Liver (tissue), 7 donors: ENCODE measurements at regions not wholly inside any gene's neighbourhood (a gene's known extent, or its start where the extent isn't known, plus 50 kb on each side); places are given as distances from the start of the nearest gene placed in this dataset.
"Not testable (repeated sequence)": the region's sequence is repeated elsewhere in the genome, so short reads cannot be mapped to it uniquely, and the experiment has no call there.

Experiments used
- DNase-seq: peaks from one replicate; pipeline ENCODE4 v3.0.0-alpha.2; 2017; ENCODE audit warnings: low spot score
- H3K27ac ChIP-seq, 2 donors: one replicate each; pipeline ENCODE4 v1.7.0; 2013; ENCODE audit warnings: inconsistent platforms in 2 of 2, low read length in 2 of 2, control low read depth in 1 of 2, low read depth in 1 of 2, mild to moderate bottlenecking in 1 of 2
- H3K27me3 ChIP-seq, 4 donors: one replicate each; pipeline versions ENCODE4 v1.6.1 to v1.7.0; 2013; ENCODE audit warnings: low read length in 3 of 4, inconsistent platforms in 1 of 4, mild to moderate bottlenecking in 1 of 4, moderate library complexity in 1 of 4; ENCODE audit not compliant: control insufficient read depth in 4 of 4, insufficient read depth in 4 of 4
- H3K36me3 ChIP-seq, 4 donors: one replicate each; pipeline versions ENCODE4 v1.6.1 to v1.7.0; 2013; ENCODE audit warnings: low read length in 3 of 4, mild to moderate bottlenecking in 3 of 4, low read depth in 1 of 4, moderate library complexity in 1 of 4; ENCODE audit not compliant: control insufficient read depth in 4 of 4, insufficient read depth in 3 of 4
- H3K4me1 ChIP-seq, 4 donors: one replicate each; pipeline versions ENCODE4 v1.6.1 to v1.7.0; 2013; ENCODE audit warnings: low read length in 3 of 4, mild to moderate bottlenecking in 3 of 4, moderate library complexity in 1 of 4; ENCODE audit not compliant: control insufficient read depth in 4 of 4, insufficient read depth in 4 of 4
- H3K4me3 ChIP-seq, 3 donors: one replicate each; pipeline versions ENCODE4 v1.6.1 to v1.7.0; 2013; ENCODE audit warnings: low read length in 3 of 3, control low read depth in 1 of 3, low read depth in 1 of 3, mild to moderate bottlenecking in 1 of 3
- H3K9ac ChIP-seq, 2 donors: one replicate each; pipeline ENCODE4 v1.7.0; 2013; ENCODE audit warnings: low read length in 2 of 2, mild to moderate bottlenecking in 2 of 2, moderate library complexity in 2 of 2, control low read depth in 1 of 2, low read depth in 1 of 2
- H3K9me3 ChIP-seq, 4 donors: one replicate each; pipeline versions ENCODE4 v1.6.1 to v1.7.0; 2013; ENCODE audit warnings: low read length in 3 of 4; ENCODE audit not compliant: control insufficient read depth in 4 of 4
- FOXA2 ChIP-seq: IDR thresholded peaks from 2 replicates; pipeline ENCODE4 v1.6.1; 2016; ENCODE audit warnings: antibody characterized with exemption
- GABPA ChIP-seq, 2 donors: IDR thresholded peaks in 1 of 2; conservative IDR thresholded peaks in 1 of 2; 2 replicates each; pipeline ENCODE4 v1.6.1; 2016; ENCODE audit warnings: antibody characterized with exemption in 2 of 2, mild to moderate bottlenecking in 1 of 2, moderate library complexity in 1 of 2
- HNF4A ChIP-seq, 2 donors: conservative IDR thresholded peaks; 2 replicates each; pipeline ENCODE4 v1.6.1; 2016; ENCODE audit warnings: antibody characterized with exemption in 2 of 2, mild to moderate bottlenecking in 2 of 2
- HNF4G ChIP-seq: IDR thresholded peaks from 2 replicates; pipeline ENCODE4 v1.6.1; 2016; ENCODE audit warnings: antibody characterized with exemption
- JUND ChIP-seq, 2 donors: IDR thresholded peaks; 2 replicates each; pipeline ENCODE4 v1.6.1; 2016; ENCODE audit warnings: antibody characterized with exemption in 2 of 2
- NR2F2 ChIP-seq: IDR thresholded peaks from 2 replicates; pipeline ENCODE4 v1.6.1; 2016; ENCODE audit warnings: antibody characterized with exemption
- RAD21 ChIP-seq, 2 donors: IDR thresholded peaks; 2 replicates each; pipeline ENCODE4 v1.6.1; 2016; ENCODE audit warnings: antibody characterized with exemption in 2 of 2, mild to moderate bottlenecking in 2 of 2
- RXRA ChIP-seq, 2 donors: IDR thresholded peaks; 2 replicates each; pipeline ENCODE4 v1.6.1; 2017 to 2018; ENCODE audit warnings: antibody characterized with exemption in 2 of 2, mild to moderate bottlenecking in 1 of 2
- SP1 ChIP-seq: IDR thresholded peaks from 2 replicates; pipeline ENCODE4 v1.6.1; 2018; ENCODE audit warnings: antibody characterized with exemption, mild to moderate bottlenecking
- TAF1 ChIP-seq: conservative IDR thresholded peaks from 2 replicates; pipeline ENCODE4 v1.6.1; 2016; ENCODE audit warnings: antibody characterized with exemption, mild to moderate bottlenecking
- YY1 ChIP-seq: IDR thresholded peaks from 2 replicates; pipeline ENCODE4 v1.6.1; 2016; ENCODE audit warnings: antibody characterized with exemption, mild to moderate bottlenecking
- WGBS: extraction: QIAGEN DNeasy Blood & Tissue Kit; methylation state at CpG from one replicate; pipeline ENCODE4 v1.1.7; 2013; 5-methylcytosine and 5-hydroxymethylcytosine counted together
- TF ChIP-seq, protein P1 (sequence below): IDR thresholded peaks from 2 replicates; pipeline ENCODE4 v1.6.1; 2016; ENCODE audit warnings: antibody characterized with exemption
- donor health status: healthy.
- donor health status: healthy.
- donor health status: healthy.
- donor health status: healthy.

DNA sequence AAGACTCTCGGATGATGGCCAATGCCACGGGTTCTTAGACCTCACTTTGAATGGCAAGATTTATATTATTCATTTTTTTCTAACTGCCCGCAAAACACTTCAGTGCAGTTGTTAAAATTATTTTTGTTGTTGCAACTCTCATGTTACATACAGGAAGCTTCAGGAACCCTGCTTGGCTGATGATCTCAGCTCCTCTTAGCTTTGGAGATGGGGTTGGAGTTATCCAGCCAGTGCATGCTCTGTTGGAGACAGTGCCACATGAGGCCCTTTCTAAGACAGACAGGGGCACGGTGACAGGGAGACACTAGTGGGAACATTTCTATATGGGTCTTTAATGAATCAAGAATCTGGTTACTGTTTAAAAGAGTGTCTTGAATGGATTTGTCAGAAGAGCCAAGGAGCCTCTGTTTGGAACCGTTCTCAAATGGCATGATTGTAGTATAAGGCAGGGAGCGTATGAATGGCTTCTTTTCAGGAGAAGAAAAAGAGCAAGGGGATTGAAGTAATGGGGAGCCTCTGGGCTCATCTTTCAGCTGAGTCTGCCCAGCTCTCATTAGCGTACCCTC, 61.9 kb upstream of the ENPP6 start:
- DNase-seq, result no peak
- Histone ChIP-seq H3K9me3 (no peaks in the 10 kb centered on the region), H3K4me1 (peaks cover 7 to 22% (median 14%) of the 10 kb centered on the region in 4 donors), H3K36me3 (no peaks in the 10 kb centered on the region), H3K27ac (no peak overlapping the region), H3K4me3 (no peak overlapping the region), H3K9ac (no peak overlapping the region), H3K27me3 (no peaks in the 10 kb centered on the region)
- WGBS, result 96% methylated on average over 7 of the region's 7 CpGs
- TF ChIP-seq TAF1, result no peak
- TF ChIP-seq NR2F2, result no peak
- TF ChIP-seq RAD21 (IDR thresholded peaks at IDR 0.05), result no peak
- no peak for TF ChIP-seq JUND (IDR thresholded peaks at IDR 0.05)
- TF ChIP-seq GABPA (IDR thresholded peaks at IDR 0.05 in 1 of 2, conservative IDR thresholded peaks at IDR 0.05 in 1 of 2), result no peak

DNA sequence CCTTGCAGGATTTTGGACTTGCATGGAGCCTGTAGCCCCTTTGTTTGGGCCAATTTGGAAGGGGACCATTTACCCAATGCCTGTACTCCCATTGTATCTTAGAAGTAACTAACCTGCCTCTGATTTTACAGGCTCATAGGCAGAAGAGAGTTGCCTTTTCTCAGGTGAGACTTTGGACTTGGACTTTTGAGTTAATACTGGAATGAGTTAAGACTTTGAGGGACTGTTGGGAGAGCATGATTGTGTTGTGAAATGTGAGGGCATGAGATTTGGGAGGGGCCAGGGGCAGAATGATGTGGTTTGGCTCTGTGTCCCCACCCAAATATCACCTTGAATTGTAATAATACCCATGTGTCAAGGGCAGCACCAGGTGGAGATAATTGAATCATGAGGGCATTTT, 60.1 kb upstream of the ENPP6 start:
- H3K9me3 ChIP-seq, DNase-seq, H3K27me3 ChIP-seq, H3K4me3 ChIP-seq, H3K9ac ChIP-seq, H3K27ac ChIP-seq, H3K36me3 ChIP-seq: not testable (repeated sequence)
- TF ChIP-seq HNF4A (conservative IDR thresholded peaks at IDR 0.05) (peak; percentile 76 to 85), SP1 (peak; percentile 34), HNF4G (peak; percentile 44), RXRA (IDR thresholded peaks at IDR 0.05) (peak in 1 of 2 donors; percentile 36)
- peaks cover 4 to 11% (median 8%) of the 10 kb centered on the region in 4 donors for H3K4me1 ChIP-seq

DNA sequence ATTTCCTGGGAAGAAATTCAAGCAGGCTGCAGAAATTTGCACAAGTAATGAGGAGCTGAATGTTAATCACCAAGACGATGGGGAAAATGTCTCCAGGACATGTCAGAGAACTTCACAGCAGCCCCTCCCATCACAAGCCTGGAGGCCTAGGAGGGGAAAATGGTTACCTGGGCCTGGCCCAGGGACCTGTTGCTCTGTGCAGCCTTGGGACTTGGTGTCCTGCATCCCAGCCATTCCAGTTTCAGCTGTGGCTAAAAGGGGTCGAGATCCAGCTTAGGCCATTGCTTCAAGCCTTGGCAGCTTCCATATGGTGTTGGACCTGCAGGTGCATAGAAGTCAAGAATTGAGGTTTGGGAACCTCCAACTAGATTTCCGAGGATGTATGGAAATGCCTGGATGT, 59.3 kb upstream of the ENPP6 start:
- H3K4me3 ChIP-seq, H3K27me3 ChIP-seq, H3K27ac ChIP-seq, H3K9me3 ChIP-seq, DNase-seq, H3K36me3 ChIP-seq, H3K4me1 ChIP-seq, H3K9ac ChIP-seq: not testable (repeated sequence)
- 98% methylated on average over 3 of the region's 3 CpGs for WGBS

DNA sequence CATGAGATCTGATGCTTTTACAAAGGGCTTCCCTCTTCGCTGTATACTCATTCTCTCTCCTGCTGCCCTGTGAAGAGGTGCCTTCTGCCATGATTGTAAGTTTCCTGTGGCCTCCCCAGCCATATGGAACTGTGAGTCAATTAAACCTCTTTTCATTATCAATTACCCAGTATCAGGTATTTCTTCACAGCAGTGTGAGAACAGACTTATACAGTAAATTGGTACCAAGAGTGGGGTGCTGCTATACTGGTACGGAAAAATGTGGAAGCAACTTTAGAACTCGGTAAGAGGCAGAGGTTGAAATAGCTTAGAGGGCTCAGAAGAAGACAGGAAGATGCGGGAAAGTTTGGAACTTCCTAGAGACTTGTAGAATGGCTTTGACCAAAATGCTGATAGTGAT, 58.7 kb upstream of the ENPP6 start:
- H3K4me3 ChIP-seq, H3K9me3 ChIP-seq, H3K4me1 ChIP-seq, H3K9ac ChIP-seq, H3K27me3 ChIP-seq, H3K36me3 ChIP-seq, H3K27ac ChIP-seq, DNase-seq: not testable (repeated sequence)
- 85% methylated on average over 4 of the region's 4 CpGs for WGBS

DNA sequence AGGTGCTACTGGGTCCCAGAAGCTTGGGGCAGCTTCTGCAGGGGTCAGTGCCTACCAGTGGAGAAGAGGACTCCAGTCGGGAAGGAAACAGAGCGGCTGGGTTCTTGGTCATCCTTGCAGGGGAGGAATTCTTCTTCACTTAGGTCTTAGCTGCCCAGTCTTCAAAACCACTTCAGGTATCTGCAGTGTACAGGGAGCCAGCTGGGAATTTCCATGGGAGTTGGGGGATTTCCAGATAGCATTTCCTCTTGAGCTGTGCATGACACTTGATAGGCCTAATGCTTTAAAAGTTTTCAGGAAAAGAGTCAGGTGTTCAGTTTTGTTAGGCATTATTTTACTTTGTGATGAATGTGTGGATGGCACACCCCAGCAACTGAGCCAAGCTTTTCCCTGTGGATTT, 58.1 kb upstream of the ENPP6 start:
- Histone ChIP-seq H3K27me3 (no peaks in the 10 kb centered on the region), H3K9ac (no peak overlapping the region), H3K36me3 (no peaks in the 10 kb centered on the region), H3K27ac (no peak overlapping the region), H3K4me3 (no peak overlapping the region), H3K4me1 (no peaks in the 10 kb centered on the region), H3K9me3 (no peaks in the 10 kb centered on the region)
- WGBS, result 90% methylated on average over 2 of the region's 2 CpGs
- TF ChIP-seq YY1 (no peak), HNF4G (no peak), GABPA (IDR thresholded peaks at IDR 0.05 in 1 of 2, conservative IDR thresholded peaks at IDR 0.05 in 1 of 2) (no peak), RXRA (IDR thresholded peaks at IDR 0.05) (no peak), JUND (IDR thresholded peaks at IDR 0.05) (no peak), SP1 (no peak), NR2F2 (no peak), FOXA2 (no peak)
- TF ChIP-seq, protein P1, sequence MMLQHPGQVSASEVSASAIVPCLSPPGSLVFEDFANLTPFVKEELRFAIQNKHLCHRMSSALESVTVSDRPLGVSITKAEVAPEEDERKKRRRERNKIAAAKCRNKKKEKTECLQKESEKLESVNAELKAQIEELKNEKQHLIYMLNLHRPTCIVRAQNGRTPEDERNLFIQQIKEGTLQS, result no peak
- peak; percentile 13 for DNase-seq
